Thyroid gland (tissue), 4 donors: ENCODE measurements at regions not wholly inside any gene's neighbourhood (a gene's known extent, or its start where the extent isn't known, plus 50 kb on each side); places are given as distances from the start of the nearest gene placed in this dataset.

Source experiments
- POLR2A ChIP-seq, 2 donors: fragments of 450-650 bp; IDR thresholded peaks; one replicate each; pipeline ENCODE4 v1.6.1; 2017; ENCODE audit warnings: antibody characterized with exemption in 2 of 2, mild to moderate bottlenecking in 2 of 2, moderate library complexity in 1 of 2
- TF ChIP-seq, protein P1 (sequence below), 6 experiments: fragments of 200-600 bp in 3 of 6; fragments of 450-650 bp in 3 of 6; sonication (generic) in 3 of 6; IDR thresholded peaks; one replicate each; pipeline ENCODE4 v1.5.1; 2016 to 2019; ENCODE audit warnings: antibody characterized with exemption in 6 of 6, mild to moderate bottlenecking in 2 of 6, inconsistent platforms in 1 of 6, moderate library complexity in 1 of 6

DNA sequence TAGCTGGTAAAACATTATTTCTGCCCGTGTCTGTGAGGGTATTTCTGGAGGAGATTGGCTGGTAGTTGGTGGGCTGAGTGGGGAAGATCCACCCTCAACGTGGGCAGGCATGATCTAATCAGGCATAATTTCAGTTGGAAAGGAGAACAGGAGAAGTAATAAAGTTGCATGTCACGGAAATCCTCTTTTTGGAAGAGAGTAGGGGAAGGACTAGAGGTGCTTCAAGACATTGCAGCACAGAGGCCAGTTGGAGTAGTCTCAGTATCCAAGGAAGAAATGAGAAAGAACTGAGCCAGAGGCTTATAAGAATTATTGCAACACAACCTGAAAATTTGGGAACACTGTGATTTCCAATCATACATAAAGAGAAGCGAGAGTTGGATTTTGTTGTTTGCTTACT, 1155.1 kb downstream of the FAM181B start:
- TF ChIP-seq, protein P1, sequence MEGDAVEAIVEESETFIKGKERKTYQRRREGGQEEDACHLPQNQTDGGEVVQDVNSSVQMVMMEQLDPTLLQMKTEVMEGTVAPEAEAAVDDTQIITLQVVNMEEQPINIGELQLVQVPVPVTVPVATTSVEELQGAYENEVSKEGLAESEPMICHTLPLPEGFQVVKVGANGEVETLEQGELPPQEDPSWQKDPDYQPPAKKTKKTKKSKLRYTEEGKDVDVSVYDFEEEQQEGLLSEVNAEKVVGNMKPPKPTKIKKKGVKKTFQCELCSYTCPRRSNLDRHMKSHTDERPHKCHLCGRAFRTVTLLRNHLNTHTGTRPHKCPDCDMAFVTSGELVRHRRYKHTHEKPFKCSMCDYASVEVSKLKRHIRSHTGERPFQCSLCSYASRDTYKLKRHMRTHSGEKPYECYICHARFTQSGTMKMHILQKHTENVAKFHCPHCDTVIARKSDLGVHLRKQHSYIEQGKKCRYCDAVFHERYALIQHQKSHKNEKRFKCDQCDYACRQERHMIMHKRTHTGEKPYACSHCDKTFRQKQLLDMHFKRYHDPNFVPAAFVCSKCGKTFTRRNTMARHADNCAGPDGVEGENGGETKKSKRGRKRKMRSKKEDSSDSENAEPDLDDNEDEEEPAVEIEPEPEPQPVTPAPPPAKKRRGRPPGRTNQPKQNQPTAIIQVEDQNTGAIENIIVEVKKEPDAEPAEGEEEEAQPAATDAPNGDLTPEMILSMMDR (IDR thresholded peaks at IDR 0.05), result no peak
- TF ChIP-seq POLR2A (IDR thresholded peaks at IDR 0.05), result no peak
